IMR-90 (cell line): ENCODE measurements at regions not wholly inside any gene's neighbourhood (a gene's known extent, or its start where the extent isn't known, plus 50 kb on each side); places are given as distances from the start of the nearest gene placed in this dataset.

Experiments
- BHLHE40 ChIP-seq: fragments of 150-350 bp; IDR thresholded peaks from 2 replicates; pipeline ENCODE4 v1.6.1; 2016; ENCODE audit warnings: mild to moderate bottlenecking, low read depth, low read length
- CEBPB ChIP-seq: IDR thresholded peaks from 2 replicates; pipeline ENCODE4 v1.6.1; 2012; ENCODE audit warnings: low read depth, low read length, improper control_type of control experiment
- CHD1 ChIP-seq: IDR thresholded peaks from 2 replicates; pipeline ENCODE4 v1.6.1; 2012; ENCODE audit warnings: low read depth, low read length, improper control_type of control experiment
- ELK1 ChIP-seq: fragments of 150-350 bp; IDR thresholded peaks from 2 replicates; pipeline ENCODE4 v1.6.1; 2016; ENCODE audit warnings: low read depth, mild to moderate bottlenecking, low read length, moderate library complexity, borderline replicate concordance
- FOS ChIP-seq: fragments of 150-350 bp; IDR thresholded peaks from 2 replicates; pipeline ENCODE4 v1.6.1; 2016; ENCODE audit warnings: low read depth, low read length
- MAFK ChIP-seq: IDR thresholded peaks from 2 replicates; pipeline ENCODE4 v1.6.1; 2012; ENCODE audit warnings: low read depth, low read length, improper control_type of control experiment
- MAZ ChIP-seq: IDR thresholded peaks from 2 replicates; pipeline ENCODE4 v1.6.1; 2012; ENCODE audit warnings: low read depth, mild to moderate bottlenecking, low read length, improper control_type of control experiment, moderate library complexity, borderline replicate concordance
- MXI1 ChIP-seq: IDR thresholded peaks from 2 replicates; pipeline ENCODE4 v1.6.1; 2012; ENCODE audit warnings: low read depth, mild to moderate bottlenecking, low read length, moderate library complexity, borderline replicate concordance
- POLR2A ChIP-seq: IDR thresholded peaks from 2 replicates; pipeline ENCODE4 v1.6.1; 2012; ENCODE audit warnings: mild to moderate bottlenecking, low read depth, low read length
- RAD21 ChIP-seq: IDR thresholded peaks from 2 replicates; pipeline ENCODE4 v1.6.1; 2012; ENCODE audit warnings: low read length, improper control_type of control experiment
- RCOR1 ChIP-seq: IDR thresholded peaks from 2 replicates; pipeline ENCODE4 v1.6.1; 2012; ENCODE audit warnings: mild to moderate bottlenecking, low read length, improper control_type of control experiment; ENCODE audit not compliant: insufficient replicate concordance
- RFX5 ChIP-seq: IDR thresholded peaks from 2 replicates; pipeline ENCODE4 v1.8.0; 2012; ENCODE audit warnings: low read depth, mild to moderate bottlenecking, low read length, moderate library complexity
- USF2 ChIP-seq: fragments of 150-350 bp; IDR thresholded peaks from 2 replicates; pipeline ENCODE4 v1.6.1; 2017; ENCODE audit warnings: mild to moderate bottlenecking, antibody characterized with exemption, low read length, low read depth
- TF ChIP-seq, protein P1 (sequence below): conservative IDR thresholded peaks from 2 replicates; pipeline ENCODE4 v1.5.1; 2012; ENCODE audit warnings: mild to moderate bottlenecking, low read depth, low read length, improper control_type of control experiment

GRCh38 chr4:176607807-176608206, 184.9 kb downstream of the VEGFC start:
- TF ChIP-seq, protein P1, sequence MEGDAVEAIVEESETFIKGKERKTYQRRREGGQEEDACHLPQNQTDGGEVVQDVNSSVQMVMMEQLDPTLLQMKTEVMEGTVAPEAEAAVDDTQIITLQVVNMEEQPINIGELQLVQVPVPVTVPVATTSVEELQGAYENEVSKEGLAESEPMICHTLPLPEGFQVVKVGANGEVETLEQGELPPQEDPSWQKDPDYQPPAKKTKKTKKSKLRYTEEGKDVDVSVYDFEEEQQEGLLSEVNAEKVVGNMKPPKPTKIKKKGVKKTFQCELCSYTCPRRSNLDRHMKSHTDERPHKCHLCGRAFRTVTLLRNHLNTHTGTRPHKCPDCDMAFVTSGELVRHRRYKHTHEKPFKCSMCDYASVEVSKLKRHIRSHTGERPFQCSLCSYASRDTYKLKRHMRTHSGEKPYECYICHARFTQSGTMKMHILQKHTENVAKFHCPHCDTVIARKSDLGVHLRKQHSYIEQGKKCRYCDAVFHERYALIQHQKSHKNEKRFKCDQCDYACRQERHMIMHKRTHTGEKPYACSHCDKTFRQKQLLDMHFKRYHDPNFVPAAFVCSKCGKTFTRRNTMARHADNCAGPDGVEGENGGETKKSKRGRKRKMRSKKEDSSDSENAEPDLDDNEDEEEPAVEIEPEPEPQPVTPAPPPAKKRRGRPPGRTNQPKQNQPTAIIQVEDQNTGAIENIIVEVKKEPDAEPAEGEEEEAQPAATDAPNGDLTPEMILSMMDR = no peak
- TF ChIP-seq POLR2A = no peak
- TF ChIP-seq USF2 = no peak
- TF ChIP-seq RAD21 = no peak
- no peak for TF ChIP-seq RCOR1
- no peak for TF ChIP-seq BHLHE40
- no peak for TF ChIP-seq FOS
- peak; percentile 87 for TF ChIP-seq MAFK
- no peak for TF ChIP-seq ELK1
- TF ChIP-seq CEBPB = no peak
- no peak for TF ChIP-seq CHD1
- TF ChIP-seq RFX5 = no peak
- TF ChIP-seq MAZ = no peak
- no peak for TF ChIP-seq MXI1
